Progenitor cell of endocrine pancreas (in vitro differentiated cells): ENCODE measurements at regions not wholly inside any gene's neighbourhood (a gene's known extent, or its start where the extent isn't known, plus 50 kb on each side); places are given as distances from the start of the nearest gene placed in this dataset.

ENCODE experiments used
- DNase-seq: peaks from one replicate; pipeline ENCODE4 v3.0.0; 2021; ENCODE audit warnings: low spot score; ENCODE audit not compliant: unreplicated experiment
- H3K27ac Mint-ChIP-seq: 2 replicates; pipeline ENCODE4 v1.8.0; 2021; ENCODE audit warnings: mild to moderate bottlenecking, moderate library complexity, mixed read lengths
- H3K27me3 Mint-ChIP-seq: 2 replicates; pipeline ENCODE4 v1.8.0; 2021; ENCODE audit warnings: mixed read lengths
- H3K36me3 Mint-ChIP-seq: 2 replicates; pipeline ENCODE4 v1.8.0; 2022; ENCODE audit warnings: mixed read lengths; ENCODE audit not compliant: insufficient read depth
- H3K4me1 Mint-ChIP-seq: 2 replicates; pipeline ENCODE4 v1.8.0; 2021; ENCODE audit warnings: low read depth, mixed read lengths
- H3K4me3 Mint-ChIP-seq: 2 replicates; pipeline ENCODE4 v1.8.0; 2021; ENCODE audit warnings: low read depth, mild to moderate bottlenecking, moderate library complexity, mixed read lengths
- H3K9me3 Mint-ChIP-seq: 2 replicates; pipeline ENCODE4 v1.8.0; 2021; ENCODE audit warnings: low read depth, mixed read lengths
- TF ChIP-seq, protein P1 (sequence below): fragments of 200-600 bp; sonication (generic); IDR thresholded peaks from one replicate; pipeline ENCODE4 v1.5.0; 2021; ENCODE audit warnings: antibody characterized with exemption, mild to moderate bottlenecking; ENCODE audit not compliant: unreplicated experiment

GRCh38 chr16:26335236-26335853 lies 643.6 kb downstream of the HS3ST4 start:
- TF ChIP-seq, protein P1, sequence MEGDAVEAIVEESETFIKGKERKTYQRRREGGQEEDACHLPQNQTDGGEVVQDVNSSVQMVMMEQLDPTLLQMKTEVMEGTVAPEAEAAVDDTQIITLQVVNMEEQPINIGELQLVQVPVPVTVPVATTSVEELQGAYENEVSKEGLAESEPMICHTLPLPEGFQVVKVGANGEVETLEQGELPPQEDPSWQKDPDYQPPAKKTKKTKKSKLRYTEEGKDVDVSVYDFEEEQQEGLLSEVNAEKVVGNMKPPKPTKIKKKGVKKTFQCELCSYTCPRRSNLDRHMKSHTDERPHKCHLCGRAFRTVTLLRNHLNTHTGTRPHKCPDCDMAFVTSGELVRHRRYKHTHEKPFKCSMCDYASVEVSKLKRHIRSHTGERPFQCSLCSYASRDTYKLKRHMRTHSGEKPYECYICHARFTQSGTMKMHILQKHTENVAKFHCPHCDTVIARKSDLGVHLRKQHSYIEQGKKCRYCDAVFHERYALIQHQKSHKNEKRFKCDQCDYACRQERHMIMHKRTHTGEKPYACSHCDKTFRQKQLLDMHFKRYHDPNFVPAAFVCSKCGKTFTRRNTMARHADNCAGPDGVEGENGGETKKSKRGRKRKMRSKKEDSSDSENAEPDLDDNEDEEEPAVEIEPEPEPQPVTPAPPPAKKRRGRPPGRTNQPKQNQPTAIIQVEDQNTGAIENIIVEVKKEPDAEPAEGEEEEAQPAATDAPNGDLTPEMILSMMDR: no peak
- Mint-ChIP-seq H3K9me3 (no peaks in the 10 kb centered on the region), H3K4me1 (peaks cover 39% of the 10 kb centered on the region), H3K27ac (no peak overlapping the region), H3K36me3 (no peaks in the 10 kb centered on the region), H3K27me3 (no peaks in the 10 kb centered on the region), H3K4me3 (no peak overlapping the region)
- DNase-seq: no peak

GRCh38 chr16:26342621-26343020 lies 650.9 kb downstream of the HS3ST4 start:
- Mint-ChIP-seq H3K27ac (no peak overlapping the region), H3K4me1 (peaks cover 15% of the 10 kb centered on the region), H3K36me3 (no peaks in the 10 kb centered on the region), H3K9me3 (no peaks in the 10 kb centered on the region), H3K27me3 (peaks cover 14% of the 10 kb centered on the region), H3K4me3 (no peak overlapping the region)
- no peak for DNase-seq
- TF ChIP-seq, protein P1: no peak

DNA sequence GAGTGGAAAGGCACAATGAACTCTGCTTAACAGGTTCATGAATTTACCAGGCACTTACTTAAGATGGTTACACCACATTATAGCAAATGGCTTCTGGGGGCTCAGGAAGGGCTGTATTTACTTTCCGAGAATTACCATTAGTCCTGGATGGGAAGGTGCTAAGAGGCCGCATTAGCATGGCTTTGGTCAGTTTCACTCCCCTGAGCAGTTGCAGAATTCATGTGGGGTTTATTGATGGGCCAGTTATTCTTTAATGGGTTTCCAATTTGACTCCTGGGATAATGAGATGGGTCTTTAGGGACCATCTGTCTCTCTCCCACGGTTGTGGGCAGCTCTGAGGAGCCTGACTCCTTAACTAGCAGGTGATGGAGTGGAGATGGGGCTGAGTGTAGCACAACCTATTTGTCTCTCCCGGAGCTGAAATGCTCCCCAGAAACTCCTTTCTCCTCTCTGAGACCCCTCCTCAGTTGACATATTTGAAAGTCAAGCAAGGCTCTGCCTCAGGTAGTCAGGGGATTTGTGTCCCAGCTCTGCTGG lies 652.5 kb downstream of the HS3ST4 start:
- Mint-ChIP-seq H3K9me3 (no peaks in the 10 kb centered on the region), H3K27me3 (peaks cover 14% of the 10 kb centered on the region), H3K4me1 (peaks cover 11% of the 10 kb centered on the region), H3K36me3 (no peaks in the 10 kb centered on the region), H3K27ac (no peak overlapping the region), H3K4me3 (no peak overlapping the region)
- TF ChIP-seq, protein P1: no peak
- DNase-seq: no peak

DNA sequence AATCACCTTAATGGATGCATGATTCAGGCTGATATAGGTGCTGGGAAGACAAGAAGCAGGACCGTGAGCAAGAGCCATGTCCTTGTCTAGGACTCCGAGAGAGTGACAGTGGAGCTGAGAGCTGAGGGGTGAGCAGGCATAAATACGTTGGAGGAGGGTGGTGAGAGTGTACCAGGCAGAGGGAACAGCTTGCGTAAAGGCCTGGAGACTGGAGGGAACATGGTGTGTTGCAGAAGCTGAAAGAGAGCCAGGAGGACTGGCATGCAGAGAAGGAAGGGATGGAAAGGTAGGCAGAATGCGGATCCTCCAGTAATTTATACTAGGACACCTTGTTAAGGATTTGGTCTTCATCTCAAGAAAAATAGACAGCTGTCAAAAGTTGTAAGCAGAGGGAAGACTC lies 653.2 kb downstream of the HS3ST4 start:
- TF ChIP-seq, protein P1: no peak
- H3K9me3 Mint-ChIP-seq: no peaks in the 10 kb centered on the region
- no peak for DNase-seq
- H3K27ac Mint-ChIP-seq: no peak overlapping the region
- peaks cover 14% of the 10 kb centered on the region for H3K27me3 Mint-ChIP-seq
- no peak overlapping the region for H3K4me3 Mint-ChIP-seq
- peaks cover 11% of the 10 kb centered on the region for H3K4me1 Mint-ChIP-seq
- no peaks in the 10 kb centered on the region for H3K36me3 Mint-ChIP-seq

- no peak overlapping the region for H3K4me3 Mint-ChIP-seq
- peak overlapping the region; percentile 66 for H3K27ac Mint-ChIP-seq
- no peak for DNase-seq
- no peaks in the 10 kb centered on the region for H3K36me3 Mint-ChIP-seq
- H3K4me1 Mint-ChIP-seq: peaks cover 11% of the 10 kb centered on the region
- H3K9me3 Mint-ChIP-seq: no peaks in the 10 kb centered on the region
- H3K27me3 Mint-ChIP-seq: peaks cover 14% of the 10 kb centered on the region
- TF ChIP-seq, protein P1: no peak
Measured at GRCh38 chr16:26345966-26346365, 654.2 kb downstream of the HS3ST4 start.
